ENCODE measurements at regions not wholly inside any gene's neighbourhood (a gene's known extent, or its start where the extent isn't known, plus 50 kb on each side); places are given as distances from the start of the nearest gene placed in this dataset.

DNA sequence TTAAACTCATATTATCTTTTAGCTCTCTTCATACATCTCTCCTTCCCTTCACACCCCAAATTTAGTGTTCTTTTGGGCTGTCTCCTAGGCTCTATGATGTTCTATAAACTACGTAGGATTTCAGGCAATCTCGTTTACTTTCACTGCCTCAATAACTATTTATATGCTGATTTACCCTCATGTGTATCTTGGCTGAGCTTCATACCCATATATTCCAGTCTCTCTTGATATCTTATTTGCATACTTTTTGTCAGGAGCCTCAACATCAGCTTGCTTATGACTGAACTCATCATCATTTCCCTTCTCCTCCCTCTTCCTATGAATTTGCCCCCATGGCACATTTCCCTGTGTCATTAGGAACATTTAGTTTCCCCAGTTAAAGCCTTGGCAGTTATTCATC is 262.1 kb upstream of the FBXO33 start:
- Histone ChIP-seq H3K27me3 (ENCODE audit: control insufficient read depth in 4 of 4, insufficient read depth in 4 of 4, low read length in 3 of 4) (no peaks in the 10 kb centered on the region), H3K4me3 (ENCODE audit: low read depth in 1 of 3, low read length in 3 of 3) (no peak overlapping the region), H3K36me3 (ENCODE audit: control insufficient read depth in 4 of 4, insufficient read depth in 3 of 4, low read depth in 1 of 4, low read length in 3 of 4) (no peaks in the 10 kb centered on the region), H3K27ac (ENCODE audit: low read depth in 1 of 2, low read length in 2 of 2) (no peak overlapping the region), H3K9me3 (ENCODE audit: control insufficient read depth in 4 of 4, low read length in 3 of 4) (no peaks in the 10 kb centered on the region), H3K4me1 (ENCODE audit: control insufficient read depth in 4 of 4, insufficient read depth in 4 of 4, low read length in 3 of 4) (no peaks in the 10 kb centered on the region), H3K9ac (ENCODE audit: low read depth in 1 of 2, low read length in 2 of 2) (no peak overlapping the region)
- TF ChIP-seq RXRA (IDR thresholded peaks at IDR 0.05) (no peak), RAD21 (IDR thresholded peaks at IDR 0.05) (no peak), HNF4A (conservative IDR thresholded peaks at IDR 0.05) (no peak), ATF3 (IDR thresholded peaks at IDR 0.05) (no peak), JUND (IDR thresholded peaks at IDR 0.05) (no peak), FOXA1 (IDR thresholded peaks at IDR 0.05) (no peak)
- TF ChIP-seq, protein P1, sequence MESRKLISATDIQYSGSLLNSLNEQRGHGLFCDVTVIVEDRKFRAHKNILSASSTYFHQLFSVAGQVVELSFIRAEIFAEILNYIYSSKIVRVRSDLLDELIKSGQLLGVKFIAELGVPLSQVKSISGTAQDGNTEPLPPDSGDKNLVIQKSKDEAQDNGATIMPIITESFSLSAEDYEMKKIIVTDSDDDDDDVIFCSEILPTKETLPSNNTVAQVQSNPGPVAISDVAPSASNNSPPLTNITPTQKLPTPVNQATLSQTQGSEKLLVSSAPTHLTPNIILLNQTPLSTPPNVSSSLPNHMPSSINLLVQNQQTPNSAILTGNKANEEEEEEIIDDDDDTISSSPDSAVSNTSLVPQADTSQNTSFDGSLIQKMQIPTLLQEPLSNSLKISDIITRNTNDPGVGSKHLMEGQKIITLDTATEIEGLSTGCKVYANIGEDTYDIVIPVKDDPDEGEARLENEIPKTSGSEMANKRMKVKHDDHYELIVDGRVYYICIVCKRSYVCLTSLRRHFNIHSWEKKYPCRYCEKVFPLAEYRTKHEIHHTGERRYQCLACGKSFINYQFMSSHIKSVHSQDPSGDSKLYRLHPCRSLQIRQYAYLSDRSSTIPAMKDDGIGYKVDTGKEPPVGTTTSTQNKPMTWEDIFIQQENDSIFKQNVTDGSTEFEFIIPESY (IDR thresholded peaks at IDR 0.05): no peak
- WGBS: 77% methylated on average over 2 of the region's 2 CpGs
- no peak for DNase-seq (ENCODE audit: low spot score)

- WGBS: 89% methylated on average over 3 of the region's 3 CpGs
- Histone ChIP-seq H3K4me1 (ENCODE audit: control insufficient read depth in 4 of 4, insufficient read depth in 4 of 4, low read length in 3 of 4) (no peaks in the 10 kb centered on the region), H3K27me3 (ENCODE audit: control insufficient read depth in 4 of 4, insufficient read depth in 4 of 4, low read length in 3 of 4) (no peaks in the 10 kb centered on the region), H3K27ac (ENCODE audit: low read depth in 1 of 2, low read length in 2 of 2) (no peak overlapping the region), H3K36me3 (ENCODE audit: control insufficient read depth in 4 of 4, insufficient read depth in 3 of 4, low read depth in 1 of 4, low read length in 3 of 4) (no peaks in the 10 kb centered on the region), H3K9ac (ENCODE audit: low read depth in 1 of 2, low read length in 2 of 2) (no peak overlapping the region), H3K4me3 (ENCODE audit: low read depth in 1 of 3, low read length in 3 of 3) (no peak overlapping the region), H3K9me3 (ENCODE audit: control insufficient read depth in 4 of 4, low read length in 3 of 4) (no peaks in the 10 kb centered on the region)
- DNase-seq (ENCODE audit: low spot score): no peak
- TF ChIP-seq, protein P2, sequence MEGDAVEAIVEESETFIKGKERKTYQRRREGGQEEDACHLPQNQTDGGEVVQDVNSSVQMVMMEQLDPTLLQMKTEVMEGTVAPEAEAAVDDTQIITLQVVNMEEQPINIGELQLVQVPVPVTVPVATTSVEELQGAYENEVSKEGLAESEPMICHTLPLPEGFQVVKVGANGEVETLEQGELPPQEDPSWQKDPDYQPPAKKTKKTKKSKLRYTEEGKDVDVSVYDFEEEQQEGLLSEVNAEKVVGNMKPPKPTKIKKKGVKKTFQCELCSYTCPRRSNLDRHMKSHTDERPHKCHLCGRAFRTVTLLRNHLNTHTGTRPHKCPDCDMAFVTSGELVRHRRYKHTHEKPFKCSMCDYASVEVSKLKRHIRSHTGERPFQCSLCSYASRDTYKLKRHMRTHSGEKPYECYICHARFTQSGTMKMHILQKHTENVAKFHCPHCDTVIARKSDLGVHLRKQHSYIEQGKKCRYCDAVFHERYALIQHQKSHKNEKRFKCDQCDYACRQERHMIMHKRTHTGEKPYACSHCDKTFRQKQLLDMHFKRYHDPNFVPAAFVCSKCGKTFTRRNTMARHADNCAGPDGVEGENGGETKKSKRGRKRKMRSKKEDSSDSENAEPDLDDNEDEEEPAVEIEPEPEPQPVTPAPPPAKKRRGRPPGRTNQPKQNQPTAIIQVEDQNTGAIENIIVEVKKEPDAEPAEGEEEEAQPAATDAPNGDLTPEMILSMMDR (IDR thresholded peaks at IDR 0.05; ENCODE audit: low read depth, low read length, missing input control): no peak
- no peak for TF ChIP-seq FOXA2 (IDR thresholded peaks at IDR 0.05)
- TF ChIP-seq, protein P1 (IDR thresholded peaks at IDR 0.05): no peak
Measured at GRCh38 chr14:39683691-39684260, 251.5 kb upstream of the FBXO33 start.

- no peak overlapping the region for H3K4me3 ChIP-seq (ENCODE audit: low read depth in 1 of 3, low read length in 3 of 3)
- DNase-seq (ENCODE audit: low spot score): no peak
- H3K9me3 ChIP-seq (ENCODE audit: control insufficient read depth in 4 of 4, low read length in 3 of 4): no peaks in the 10 kb centered on the region
- no peak overlapping the region for H3K9ac ChIP-seq (ENCODE audit: low read depth in 1 of 2, low read length in 2 of 2)
- no peaks in the 10 kb centered on the region for H3K36me3 ChIP-seq (ENCODE audit: control insufficient read depth in 4 of 4, insufficient read depth in 3 of 4, low read depth in 1 of 4, low read length in 3 of 4)
- no peaks in the 10 kb centered on the region for H3K27me3 ChIP-seq (ENCODE audit: control insufficient read depth in 4 of 4, insufficient read depth in 4 of 4, low read length in 3 of 4)
- no peaks in the 10 kb centered on the region for H3K4me1 ChIP-seq (ENCODE audit: control insufficient read depth in 4 of 4, insufficient read depth in 4 of 4, low read length in 3 of 4)
- 76% methylated on average over 3 of the region's 3 CpGs for WGBS
- no peak overlapping the region for H3K27ac ChIP-seq (ENCODE audit: low read depth in 1 of 2, low read length in 2 of 2)
- no peak for TF ChIP-seq TAF1 (conservative IDR thresholded peaks at IDR 0.05)
- TF ChIP-seq GABPA (IDR thresholded peaks at IDR 0.05 in 1 of 2, conservative IDR thresholded peaks at IDR 0.05 in 1 of 2): no peak
- TF ChIP-seq EGR1 (IDR thresholded peaks at IDR 0.05; ENCODE audit: low read depth in 2 of 2): no peak
- TF ChIP-seq, protein P2 (IDR thresholded peaks at IDR 0.05; ENCODE audit: low read depth, low read length, missing input control): no peak
- TF ChIP-seq, protein P1 (IDR thresholded peaks at IDR 0.05): no peak
- TF ChIP-seq RAD21 (IDR thresholded peaks at IDR 0.05): no peak
- TF ChIP-seq YY1 (IDR thresholded peaks at IDR 0.05): no peak
- no peak for TF ChIP-seq JUND (IDR thresholded peaks at IDR 0.05)
- no peak for TF ChIP-seq MAX (IDR thresholded peaks at IDR 0.05)
- no peak for TF ChIP-seq HNF4G (IDR thresholded peaks at IDR 0.05)
- no peak for TF ChIP-seq NR2F2 (IDR thresholded peaks at IDR 0.05)
Measured at GRCh38 chr14:39682582-39682981, 250.3 kb upstream of the FBXO33 start.
